ENCODE measurements at regions not wholly inside any gene's neighbourhood (a gene's known extent, or its start where the extent isn't known, plus 50 kb on each side); places are given as distances from the start of the nearest gene placed in this dataset.

DNA sequence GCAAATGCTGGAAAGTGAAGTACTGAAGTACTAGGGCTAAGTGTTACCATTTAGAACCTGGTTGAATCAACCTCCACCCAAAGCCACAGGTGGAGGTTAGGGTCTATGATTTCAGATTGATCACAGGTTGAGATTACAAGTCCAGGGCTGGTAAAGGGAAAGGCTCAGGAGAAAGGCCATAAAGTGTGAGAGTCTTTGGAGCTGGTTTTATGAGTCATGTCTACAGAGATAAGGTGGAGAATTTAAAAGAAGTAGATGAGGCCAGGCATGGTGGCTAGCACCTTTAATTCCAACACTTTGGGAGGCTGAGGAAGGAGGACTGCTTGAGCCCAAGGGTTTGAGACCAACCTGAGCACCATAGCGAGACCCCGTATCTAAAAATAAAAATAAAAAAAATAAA, 221.7 kb upstream of the CDH11 start:
- peaks cover 3 to 20% of the 10 kb centered on the region in 2 experiments; a peak in 2 of 4 replicates for H3K9me3 ChIP-seq (ENCODE audit: control insufficient read depth in 1 of 2, insufficient read depth in 1 of 2, low read depth in 1 of 2, low read length in 2 of 2)
- CTCF ChIA-PET, result no interaction called here
- no peaks in the 10 kb centered on the region for H3K27me3 ChIP-seq (ENCODE audit: insufficient read depth, low read length)
- H3K4me2 ChIP-seq (ENCODE audit: low read length), result no peak overlapping the region
- H3K9ac ChIP-seq (ENCODE audit: low read length), result no peak overlapping the region
- no peaks in the 10 kb centered on the region for H3K36me3 ChIP-seq (ENCODE audit: control insufficient read depth in 1 of 2, insufficient read depth in 2 of 2, low read length in 2 of 2)
- ATAC-seq (no peak), DNase-seq (ENCODE audit: low read depth, low spot score) (no peak)
- TF ChIP-seq, protein P1, sequence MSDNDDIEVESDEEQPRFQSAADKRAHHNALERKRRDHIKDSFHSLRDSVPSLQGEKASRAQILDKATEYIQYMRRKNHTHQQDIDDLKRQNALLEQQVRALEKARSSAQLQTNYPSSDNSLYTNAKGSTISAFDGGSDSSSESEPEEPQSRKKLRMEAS (IDR thresholded peaks at IDR 0.05), result no peak
- TF ChIP-seq ELF1 (IDR thresholded peaks at IDR 0.05; ENCODE audit: borderline replicate concordance, low read depth), result no peak
- no peak for TF ChIP-seq SIN3A (IDR thresholded peaks at IDR 0.05; ENCODE audit: low read depth)
- TF ChIP-seq POLR2A (IDR thresholded peaks at IDR 0.05; ENCODE audit: borderline replicate concordance, extremely low read depth, insufficient read depth, insufficient read length), result no peak
- no peak for TF ChIP-seq EZH2 (IDR thresholded peaks at IDR 0.05)
- no peak for TF ChIP-seq JUND (IDR thresholded peaks at IDR 0.05)
- TF ChIP-seq, protein P2, sequence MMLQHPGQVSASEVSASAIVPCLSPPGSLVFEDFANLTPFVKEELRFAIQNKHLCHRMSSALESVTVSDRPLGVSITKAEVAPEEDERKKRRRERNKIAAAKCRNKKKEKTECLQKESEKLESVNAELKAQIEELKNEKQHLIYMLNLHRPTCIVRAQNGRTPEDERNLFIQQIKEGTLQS (IDR thresholded peaks at IDR 0.05), result no peak
- no peak for TF ChIP-seq EZH2phosphoT487 (IDR thresholded peaks at IDR 0.05; ENCODE audit: borderline replicate concordance)
- TF ChIP-seq SP1 (IDR thresholded peaks at IDR 0.05; ENCODE audit: low read depth), result no peak
- H3K4me3 ChIP-seq (replicated peaks in 1 of 2; ENCODE audit: low read depth in 1 of 2, low read length in 2 of 2), result no peak overlapping the region
- no TSS peak for BruUV-seq (replicated peaks)
- no peak overlapping the region for H3K27ac ChIP-seq (ENCODE audit: low read depth, low read length)
- POLR2A ChIA-PET, result no interaction called here
- H3K79me2 ChIP-seq (ENCODE audit: insufficient read depth, low read length), result no peaks in the 10 kb centered on the region
- RAD21 ChIA-PET (ENCODE audit: low non-redundant PET in 1 of 2, low total read pairs in 2 of 2, uncharacterized antibody in 2 of 2, unreplicated experiment in 2 of 2), result no interaction called here
- no peak overlapping the region for H2AFZ ChIP-seq (ENCODE audit: low read depth, low read length, poor library complexity, severe bottlenecking)
- no peaks in the 10 kb centered on the region for H3K4me1 ChIP-seq (ENCODE audit: control insufficient read depth in 1 of 2, insufficient read depth in 2 of 2, low read length in 2 of 2)
- H4K20me1 ChIP-seq (ENCODE audit: insufficient read depth), result no peaks in the 10 kb centered on the region
- intact Hi-C loops (cut with micrococcal nuclease), result no loop called here
- no peaks in the 10 kb centered on the region for H3K9me2 ChIP-seq (ENCODE audit: insufficient read depth)

DNA sequence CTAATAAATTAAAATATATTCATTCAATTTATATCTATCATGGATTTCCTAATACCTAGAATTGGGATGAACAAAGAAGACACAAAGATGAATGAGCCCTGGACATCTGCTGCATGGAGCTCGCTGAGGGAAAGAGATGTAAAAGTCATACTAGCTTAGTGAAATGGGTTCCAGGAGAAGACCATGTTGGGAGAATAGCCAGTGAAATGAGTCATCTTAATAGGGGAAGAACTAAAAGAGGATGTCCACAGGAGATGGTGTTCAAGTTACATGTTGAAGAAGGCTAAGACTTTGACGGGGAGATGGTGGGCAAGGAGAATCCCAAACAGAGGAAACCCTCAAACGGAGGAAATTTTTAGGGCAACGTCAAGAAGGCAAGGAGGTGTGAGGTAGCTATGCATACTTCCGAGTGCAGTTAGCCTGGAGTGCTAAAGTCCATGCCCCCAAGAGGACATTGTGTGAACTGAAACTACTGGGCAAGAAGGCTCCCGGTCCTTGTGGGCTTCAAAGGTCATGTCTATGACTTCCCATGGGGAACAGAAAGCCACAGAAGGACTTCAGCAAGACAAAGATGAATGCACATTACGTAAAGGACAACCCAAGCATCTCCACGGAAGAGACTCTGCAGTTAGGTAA, 220.5 kb upstream of the CDH11 start:
- ChIA-PET RAD21 (ENCODE audit: low non-redundant PET in 1 of 2, low total read pairs in 2 of 2, uncharacterized antibody in 2 of 2, unreplicated experiment in 2 of 2) (no interaction called here), POLR2A (no interaction called here), CTCF (no interaction called here)
- no TSS peak for BruUV-seq (replicated peaks)
- no peak overlapping the region for H3K9ac ChIP-seq (ENCODE audit: low read length)
- no peak overlapping the region for H3K4me3 ChIP-seq (replicated peaks in 1 of 2; ENCODE audit: low read depth in 1 of 2, low read length in 2 of 2)
- no peaks in the 10 kb centered on the region for H3K79me2 ChIP-seq (ENCODE audit: insufficient read depth, low read length)
- DNase-seq (ENCODE audit: low read depth, low spot score), result no peak
- ATAC-seq, result no peak
- H3K27me3 ChIP-seq (ENCODE audit: insufficient read depth, low read length), result no peaks in the 10 kb centered on the region
- no peaks in the 10 kb centered on the region for H4K20me1 ChIP-seq (ENCODE audit: insufficient read depth)
- H3K9me2 ChIP-seq (ENCODE audit: insufficient read depth), result no peaks in the 10 kb centered on the region
- H3K27ac ChIP-seq (ENCODE audit: low read depth, low read length), result no peak overlapping the region
- H2AFZ ChIP-seq (ENCODE audit: low read depth, low read length, poor library complexity, severe bottlenecking), result no peak overlapping the region
- no peaks in the 10 kb centered on the region for H3K4me1 ChIP-seq (ENCODE audit: control insufficient read depth in 1 of 2, insufficient read depth in 2 of 2, low read length in 2 of 2)
- no peaks in the 10 kb centered on the region for H3K36me3 ChIP-seq (ENCODE audit: control insufficient read depth in 1 of 2, insufficient read depth in 2 of 2, low read length in 2 of 2)
- intact Hi-C loops (cut with micrococcal nuclease), result no loop called here
- no peak overlapping the region for H3K4me2 ChIP-seq (ENCODE audit: low read length)
- peaks cover 3 to 27% of the 10 kb centered on the region in 2 experiments; a peak in 2 of 4 replicates for H3K9me3 ChIP-seq (ENCODE audit: control insufficient read depth in 1 of 2, insufficient read depth in 1 of 2, low read depth in 1 of 2, low read length in 2 of 2)
- TF ChIP-seq ELF1 (IDR thresholded peaks at IDR 0.05; ENCODE audit: borderline replicate concordance, low read depth) (no peak), CEBPB (IDR thresholded peaks at IDR 0.05; ENCODE audit: low read depth) (no peak), ZNF274 (IDR thresholded peaks at IDR 0.05; ENCODE audit: low read depth, low read length) (no peak), CBX3 (IDR thresholded peaks at IDR 0.05; ENCODE audit: low read depth) (no peak), POLR2A (IDR thresholded peaks at IDR 0.05; ENCODE audit: borderline replicate concordance, extremely low read depth, insufficient read depth, insufficient read length) (no peak), FOSL1 (IDR thresholded peaks at IDR 0.05; ENCODE audit: low read depth) (no peak), SIN3A (IDR thresholded peaks at IDR 0.05; ENCODE audit: low read depth) (no peak), ZFX (IDR thresholded peaks at IDR 0.05) (no peak)
- TF ChIP-seq, protein P2 (IDR thresholded peaks at IDR 0.05), result no peak
- TF ChIP-seq, protein P3, sequence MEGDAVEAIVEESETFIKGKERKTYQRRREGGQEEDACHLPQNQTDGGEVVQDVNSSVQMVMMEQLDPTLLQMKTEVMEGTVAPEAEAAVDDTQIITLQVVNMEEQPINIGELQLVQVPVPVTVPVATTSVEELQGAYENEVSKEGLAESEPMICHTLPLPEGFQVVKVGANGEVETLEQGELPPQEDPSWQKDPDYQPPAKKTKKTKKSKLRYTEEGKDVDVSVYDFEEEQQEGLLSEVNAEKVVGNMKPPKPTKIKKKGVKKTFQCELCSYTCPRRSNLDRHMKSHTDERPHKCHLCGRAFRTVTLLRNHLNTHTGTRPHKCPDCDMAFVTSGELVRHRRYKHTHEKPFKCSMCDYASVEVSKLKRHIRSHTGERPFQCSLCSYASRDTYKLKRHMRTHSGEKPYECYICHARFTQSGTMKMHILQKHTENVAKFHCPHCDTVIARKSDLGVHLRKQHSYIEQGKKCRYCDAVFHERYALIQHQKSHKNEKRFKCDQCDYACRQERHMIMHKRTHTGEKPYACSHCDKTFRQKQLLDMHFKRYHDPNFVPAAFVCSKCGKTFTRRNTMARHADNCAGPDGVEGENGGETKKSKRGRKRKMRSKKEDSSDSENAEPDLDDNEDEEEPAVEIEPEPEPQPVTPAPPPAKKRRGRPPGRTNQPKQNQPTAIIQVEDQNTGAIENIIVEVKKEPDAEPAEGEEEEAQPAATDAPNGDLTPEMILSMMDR (IDR thresholded peaks at IDR 0.05 in 2 of 3, conservative IDR thresholded peaks at IDR 0.05 in 1 of 3; ENCODE audit: borderline replicate concordance in 1 of 3, insufficient read depth in 1 of 3, low read depth in 2 of 3, low read length in 2 of 3), result no peak
